VCaP (cell line): ENCODE measurements at regions not wholly inside any gene's neighbourhood (a gene's known extent, or its start where the extent isn't known, plus 50 kb on each side); places are given as distances from the start of the nearest gene placed in this dataset.

Experiments
- H3K27ac ChIP-seq: fragments of 450-650 bp; 2 replicates; pipeline ENCODE4 v1.5.1; 2017
- CTCF ChIP-seq: fragments of 450-650 bp; conservative IDR thresholded peaks from 2 replicates; pipeline ENCODE4 v1.5.1; 2017; ENCODE audit warnings: mild to moderate bottlenecking, moderate library complexity

GRCh38 chr1:30106125-30106524 is 617.3 kb downstream of the MATN1 start:
- H3K27ac ChIP-seq: no peak overlapping the region
- TF ChIP-seq CTCF: peak; percentile 76

- no peak overlapping the region for H3K27ac ChIP-seq
- TF ChIP-seq CTCF: no peak
Measured at GRCh38 chr1:30104551-30104950, 618.8 kb downstream of the MATN1 start.

- H3K27ac ChIP-seq: no peak overlapping the region
- no peak for TF ChIP-seq CTCF
Measured at GRCh38 chr1:30103708-30104411, 619.5 kb downstream of the MATN1 start.

GRCh38 chr1:30102605-30103004 is 620.8 kb downstream of the MATN1 start:
- no peak for TF ChIP-seq CTCF
- no peak overlapping the region for H3K27ac ChIP-seq

- TF ChIP-seq CTCF: no peak
- H3K27ac ChIP-seq: no peak overlapping the region
Measured at GRCh38 chr1:30101487-30102227, 621.7 kb downstream of the MATN1 start.

- TF ChIP-seq CTCF: no peak
- H3K27ac ChIP-seq: no peak overlapping the region
Measured at GRCh38 chr1:30101016-30101415, 622.4 kb downstream of the MATN1 start.

GRCh38 chr1:30100524-30100862 is 622.9 kb downstream of the MATN1 start:
- no peak for TF ChIP-seq CTCF
- H3K27ac ChIP-seq: no peak overlapping the region
